Psoas muscle (tissue), 7 donors: ENCODE measurements at regions not wholly inside any gene's neighbourhood (a gene's known extent, or its start where the extent isn't known, plus 50 kb on each side); places are given as distances from the start of the nearest gene placed in this dataset.

Experiments used
- ATAC-seq, 4 donors: fragments of 200-7000 bp; cut with Tn5 transposase; one replicate each; pipeline ENCODE4 v1.9.1; 2020; ENCODE audit warnings: moderate library complexity in 3 of 4, mild to moderate bottlenecking in 2 of 4
- DNase-seq, 2 donors: peaks; one replicate each; pipeline ENCODE4 v3.0.0-alpha.2; 2020
- H3K27ac ChIP-seq: fragments of 200-600 bp; one replicate; pipeline ENCODE4 v1.8.0; 2022
- H3K27me3 ChIP-seq, 3 donors: fragments of 200-600 bp in 1 of 3; one replicate each; pipeline versions ENCODE4 v1.6.1 to v1.8.0; 2013 to 2022; ENCODE audit warnings: low read length in 2 of 3, mild to moderate bottlenecking in 2 of 3, moderate library complexity in 1 of 3; ENCODE audit not compliant: insufficient read depth in 3 of 3
- H3K36me3 ChIP-seq, 2 donors: fragments of 200-600 bp in 1 of 2; one replicate each; pipeline versions ENCODE4 v1.6.1 to v1.8.0; 2013 to 2022; ENCODE audit warnings: low read depth in 1 of 2, mild to moderate bottlenecking in 1 of 2, moderate library complexity in 1 of 2; ENCODE audit not compliant: insufficient read depth in 1 of 2
- H3K4me1 ChIP-seq: fragments of 200-600 bp; one replicate; pipeline ENCODE4 v1.8.0; 2022
- H3K4me3 ChIP-seq: fragments of 200-600 bp; one replicate; pipeline ENCODE4 v1.8.0; 2022; ENCODE audit warnings: mild to moderate bottlenecking
- H3K9me3 ChIP-seq: fragments of 200-600 bp; one replicate; pipeline ENCODE4 v1.8.0; 2022
- WGBS, 3 donors: extraction: QIAGEN DNeasy Blood & Tissue Kit; methylation state at CpG; one replicate each; pipeline versions ENCODE4 v1.1.6 to v1.1.7; 2013; 5-methylcytosine and 5-hydroxymethylcytosine counted together
- intact Hi-C, 2 donors: fragments of 100-400 bp; cut with DNase I; formaldehyde crosslinking; loops; one replicate each; pipeline versions ENCODE4 v1.11.0 to v1.14.2; 2022
- TF ChIP-seq, protein P1 (sequence below): fragments of 200-600 bp; IDR thresholded peaks from one replicate; pipeline ENCODE4 v1.8.0; 2022; ENCODE audit warnings: antibody characterized with exemption
- donor health status: healthy with polysubstance abuse.
- donor health status: DM: no; HTN: no; CAD: no; lungs with moderate emphysema.
- donor health status: Bipolar disorder and iron deficiency.
- donor health status: healthy.
- donor health status: DM: yes; HTN: yes; CAD: no.
- donor health status: DM: no; HTN: no; CAD: no.
- donor health status: DM: yes; HTN: yes; CAD: no.

DNA sequence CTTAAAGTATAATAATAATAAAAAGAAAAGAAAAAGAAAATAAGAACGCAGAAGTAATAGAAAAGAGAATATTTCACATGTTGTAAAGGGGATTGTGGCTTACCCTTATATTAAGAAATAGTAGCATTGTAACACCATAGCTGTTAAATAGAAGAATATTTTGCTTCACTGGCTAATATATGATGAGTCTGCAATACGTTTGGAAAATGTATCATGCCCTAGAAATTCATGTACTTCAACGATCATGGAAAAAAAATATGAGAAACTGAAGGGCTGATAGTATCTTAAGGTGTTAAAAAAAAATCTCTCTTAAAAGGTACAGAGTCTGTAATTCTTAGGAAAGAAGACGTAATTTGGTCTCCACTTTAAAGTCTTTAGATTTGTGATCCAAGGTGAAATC, 1390.5 kb upstream of the ADGRL2 start:
- DNase-seq (no peak), ATAC-seq (no peak)
- peaks cover 5% of the 10 kb centered on the region for H3K9me3 ChIP-seq
- 87 to 90% (median 88%) methylated on average over 4 of the region's 4 CpGs for WGBS, 3 donors
- H3K27me3 ChIP-seq, result no peaks in the 10 kb centered on the region
- TF ChIP-seq, protein P1, sequence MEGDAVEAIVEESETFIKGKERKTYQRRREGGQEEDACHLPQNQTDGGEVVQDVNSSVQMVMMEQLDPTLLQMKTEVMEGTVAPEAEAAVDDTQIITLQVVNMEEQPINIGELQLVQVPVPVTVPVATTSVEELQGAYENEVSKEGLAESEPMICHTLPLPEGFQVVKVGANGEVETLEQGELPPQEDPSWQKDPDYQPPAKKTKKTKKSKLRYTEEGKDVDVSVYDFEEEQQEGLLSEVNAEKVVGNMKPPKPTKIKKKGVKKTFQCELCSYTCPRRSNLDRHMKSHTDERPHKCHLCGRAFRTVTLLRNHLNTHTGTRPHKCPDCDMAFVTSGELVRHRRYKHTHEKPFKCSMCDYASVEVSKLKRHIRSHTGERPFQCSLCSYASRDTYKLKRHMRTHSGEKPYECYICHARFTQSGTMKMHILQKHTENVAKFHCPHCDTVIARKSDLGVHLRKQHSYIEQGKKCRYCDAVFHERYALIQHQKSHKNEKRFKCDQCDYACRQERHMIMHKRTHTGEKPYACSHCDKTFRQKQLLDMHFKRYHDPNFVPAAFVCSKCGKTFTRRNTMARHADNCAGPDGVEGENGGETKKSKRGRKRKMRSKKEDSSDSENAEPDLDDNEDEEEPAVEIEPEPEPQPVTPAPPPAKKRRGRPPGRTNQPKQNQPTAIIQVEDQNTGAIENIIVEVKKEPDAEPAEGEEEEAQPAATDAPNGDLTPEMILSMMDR, result no peak
- H3K4me1 ChIP-seq, result no peaks in the 10 kb centered on the region
- H3K36me3 ChIP-seq, result no peaks in the 10 kb centered on the region
- intact Hi-C loops, result no loop called here
- H3K27ac ChIP-seq, result no peak overlapping the region
- no peak overlapping the region for H3K4me3 ChIP-seq

DNA sequence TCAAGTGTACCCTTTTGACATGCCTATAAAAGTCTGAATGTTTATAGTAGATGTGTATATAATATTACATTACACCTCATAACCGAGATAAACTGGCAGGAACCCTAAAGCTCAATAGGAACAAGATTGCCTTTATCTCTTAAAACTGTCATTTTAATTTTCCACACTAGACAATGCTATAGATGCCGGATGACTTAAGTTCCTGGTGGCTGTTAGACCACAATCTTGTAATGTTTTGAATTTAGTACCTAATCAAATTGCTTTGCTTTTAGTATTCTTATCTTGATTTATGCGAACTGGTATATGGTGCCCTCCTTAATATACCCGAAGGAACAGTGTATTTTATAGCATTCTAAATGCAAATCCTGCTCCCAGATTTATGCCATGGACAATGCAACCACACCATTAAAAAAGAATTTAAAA, 1397.0 kb upstream of the ADGRL4 start:
- intact Hi-C loops, result no loop called here
- Histone ChIP-seq H3K9me3 (no peaks in the 10 kb centered on the region), H3K27me3 (no peaks in the 10 kb centered on the region), H3K36me3 (no peaks in the 10 kb centered on the region), H3K4me3 (no peak overlapping the region), H3K4me1 (no peaks in the 10 kb centered on the region), H3K27ac (no peak overlapping the region)
- ATAC-seq (no peak), DNase-seq (no peak)
- TF ChIP-seq, protein P1, result no peak
- WGBS, 3 donors, result 66 to 79% (median 72%) methylated on average over 4 of the region's 4 CpGs

GRCh38 chr1:80402625-80403024, 1396.1 kb upstream of the ADGRL4 start:
- DNase-seq (no peak), ATAC-seq (no peak)
- Histone ChIP-seq H3K4me1 (no peaks in the 10 kb centered on the region), H3K27me3 (no peaks in the 10 kb centered on the region), H3K36me3 (no peaks in the 10 kb centered on the region), H3K27ac (no peak overlapping the region), H3K4me3 (no peak overlapping the region), H3K9me3 (no peaks in the 10 kb centered on the region)
- WGBS, 3 donors, result 69 to 76% (median 74%) methylated on average over 3 of the region's 3 CpGs
- intact Hi-C loops, result no loop called here
- TF ChIP-seq, protein P1, result no peak

GRCh38 chr1:80401757-80402156, 1395.2 kb upstream of the ADGRL4 start:
- TF ChIP-seq, protein P1, result no peak
- WGBS, 3 donors, result 48 to 51% (median 49%) methylated on average over 1 of the region's 1 CpG
- Histone ChIP-seq H3K9me3 (no peaks in the 10 kb centered on the region), H3K4me3 (no peak overlapping the region), H3K27me3 (no peaks in the 10 kb centered on the region), H3K36me3 (no peaks in the 10 kb centered on the region), H3K4me1 (no peaks in the 10 kb centered on the region), H3K27ac (no peak overlapping the region)
- intact Hi-C loops, result no loop called here
- ATAC-seq, result no peak
- no peak for DNase-seq

DNA sequence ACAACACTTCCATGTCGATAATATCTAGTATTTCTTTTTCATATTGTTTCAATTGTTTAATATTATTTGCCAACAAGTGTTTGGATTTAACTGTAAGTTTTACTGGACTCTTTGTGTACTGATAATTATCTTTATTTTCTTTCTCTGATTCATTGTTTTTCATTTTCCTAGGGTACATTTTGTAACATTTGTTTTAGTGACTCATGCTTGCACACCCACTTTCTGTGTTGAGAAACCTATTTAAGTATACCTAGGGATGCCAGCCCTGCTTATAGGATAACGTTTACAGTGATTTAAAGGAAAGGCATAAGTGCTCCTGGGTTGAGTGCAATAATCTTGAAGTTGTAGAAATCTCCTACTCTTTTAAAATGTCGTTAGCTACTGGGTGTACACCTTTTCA, 1386.0 kb upstream of the ADGRL4 start:
- intact Hi-C loops, result no loop called here
- H3K9me3 ChIP-seq, result peaks cover 3% of the 10 kb centered on the region
- DNase-seq, result no peak
- no peaks in the 10 kb centered on the region for H3K27me3 ChIP-seq
- ATAC-seq, result no peak
- no peak overlapping the region for H3K4me3 ChIP-seq
- no peak overlapping the region for H3K27ac ChIP-seq
- WGBS, 3 donors, result 68 to 75% (median 72%) methylated on average over 3 of the region's 3 CpGs
- no peaks in the 10 kb centered on the region for H3K36me3 ChIP-seq
- TF ChIP-seq, protein P1, result no peak
- H3K4me1 ChIP-seq, result no peaks in the 10 kb centered on the region
